Transverse colon (tissue), 4 donors: ENCODE measurements at regions not wholly inside any gene's neighbourhood (a gene's known extent, or its start where the extent isn't known, plus 50 kb on each side); places are given as distances from the start of the nearest gene placed in this dataset.

Experiments
- DNase-seq: peaks from one replicate; pipeline ENCODE4 v3.0.0-alpha.2; 2019
- H3K27ac ChIP-seq, 4 donors: fragments of 200-600 bp; sonication (generic); 2 replicates each; pipeline ENCODE4 v1.5.1; 2016 to 2018; ENCODE audit warnings: inconsistent platforms in 4 of 4
- H3K27me3 ChIP-seq: fragments of 200-600 bp; sonication (generic); 2 replicates; pipeline ENCODE4 v1.5.1; 2017; ENCODE audit warnings: inconsistent platforms
- H3K36me3 ChIP-seq, 4 donors: fragments of 200-600 bp; sonication (generic); 2 replicates each; pipeline ENCODE4 v1.5.1; 2017 to 2019; ENCODE audit warnings: inconsistent platforms in 4 of 4
- H3K4me1 ChIP-seq, 4 donors: fragments of 200-600 bp; sonication (generic); 2 replicates each; pipeline ENCODE4 v1.5.1; 2017 to 2020; ENCODE audit warnings: inconsistent platforms in 4 of 4
- H3K4me3 ChIP-seq, 4 donors: fragments of 200-600 bp; sonication (generic); 1 replicate in 1 of 4; 2 replicates in 3 of 4; pipeline versions ENCODE4 v1.5.1 to v1.6.1; 2017 to 2019; ENCODE audit warnings: inconsistent platforms in 4 of 4
- H3K9me3 ChIP-seq, 2 donors: fragments of 200-600 bp; sonication (generic); 2 replicates each; pipeline ENCODE4 v1.5.1; 2017 to 2019; ENCODE audit warnings: inconsistent platforms in 2 of 2
- CTCF ChIP-seq, 5 experiments: fragments of 200-600 bp in 3 of 5; fragments of 450-650 bp in 2 of 5; sonication (generic) in 3 of 5; IDR thresholded peaks; 1 replicate in 2 of 5; 2 replicates in 3 of 5; pipeline ENCODE4 v1.5.1; 2016 to 2017; ENCODE audit warnings: antibody characterized with exemption in 5 of 5, inconsistent platforms in 3 of 5, mild to moderate bottlenecking in 2 of 5, moderate library complexity in 1 of 5
- EP300 ChIP-seq: sonication (generic); formaldehyde crosslinking; IDR thresholded peaks from one replicate; pipeline ENCODE4 v1.6.1; 2017; ENCODE audit warnings: antibody characterized with exemption, low read depth
- POLR2A ChIP-seq: fragments of 450-650 bp; IDR thresholded peaks from one replicate; pipeline ENCODE4 v1.6.1; 2016; ENCODE audit warnings: antibody characterized with exemption, mild to moderate bottlenecking, moderate library complexity
- POLR2AphosphoS5 ChIP-seq, 3 donors: sonication (generic); formaldehyde crosslinking; IDR thresholded peaks; one replicate each; pipeline ENCODE4 v1.6.1; 2016; ENCODE audit warnings: antibody characterized with exemption in 3 of 3
- WGBS, 2 donors: methylation state at CpG; one replicate each; pipeline ENCODE4 v1.1.5; 2018; ENCODE audit warnings: low coverage in 1 of 2; 5-methylcytosine and 5-hydroxymethylcytosine counted together
- in situ Hi-C, 4 donors: fragments of 200-750 bp; cut with MboI; loops; one replicate each; pipeline versions ENCODE4 v1.15.0 to v1.15.1; 2017; ENCODE audit warnings: low sequenced_read_pairs in 3 of 4, low pct_ligation_motif_present in 1 of 4, low pct_unique_long_range_greater_than_20kb in 1 of 4
- intact Hi-C: fragments of 100-400 bp; cut with DNase I; formaldehyde crosslinking; loops from one replicate; pipeline ENCODE4 v1.15.1; 2023; ENCODE audit warnings: low total_unique reads

GRCh38 chr12:105937009-105937408 lies 201.7 kb downstream of the NUAK1 start:
- 75% methylated on average over 1 of the region's 1 CpG; no CpG with 5 or more reads in 1 of the 2 donors for WGBS, 2 donors
- no peak for DNase-seq
- Histone ChIP-seq H3K36me3 (no peaks in the 10 kb centered on the region), H3K9me3 (no peaks in the 10 kb centered on the region), H3K4me1 (peaks cover 0 to 3% (median 0%) of the 10 kb centered on the region in 4 donors), H3K27me3 (no peaks in the 10 kb centered on the region), H3K27ac (no peak overlapping the region), H3K4me3 (no peak overlapping the region)
- no peak for TF ChIP-seq CTCF (IDR thresholded peaks at IDR 0.05)
- no peak for TF ChIP-seq POLR2AphosphoS5 (IDR thresholded peaks at IDR 0.05)
- TF ChIP-seq EP300: no peak
- TF ChIP-seq POLR2A: no peak
- intact Hi-C loops (no loop called here), in situ Hi-C loops (no loop called here)

GRCh38 chr12:105939181-105939721 lies 199.5 kb downstream of the NUAK1 start:
- Histone ChIP-seq H3K9me3 (no peaks in the 10 kb centered on the region), H3K36me3 (no peaks in the 10 kb centered on the region), H3K4me1 (peaks cover 0 to 3% (median 0%) of the 10 kb centered on the region in 4 donors), H3K27me3 (no peaks in the 10 kb centered on the region), H3K4me3 (no peak overlapping the region), H3K27ac (no peak overlapping the region)
- 76 to 100% methylated on average over 1 to 3 of the region's 3 CpGs for WGBS, 2 donors
- in situ Hi-C loops: no loop called here
- TF ChIP-seq CTCF (IDR thresholded peaks at IDR 0.05) (no peak), POLR2AphosphoS5 (IDR thresholded peaks at IDR 0.05) (no peak), EP300 (no peak), POLR2A (no peak)
- intact Hi-C loops: no loop called here
- DNase-seq: no peak

- H3K36me3 ChIP-seq: no peaks in the 10 kb centered on the region
- intact Hi-C loops: no loop called here
- no peak overlapping the region for H3K4me3 ChIP-seq
- TF ChIP-seq CTCF (IDR thresholded peaks at IDR 0.05): no peak
- no peak for TF ChIP-seq POLR2AphosphoS5 (IDR thresholded peaks at IDR 0.05)
- no peak for TF ChIP-seq EP300
- TF ChIP-seq POLR2A: no peak
- in situ Hi-C loops: no loop called here
- WGBS, 2 donors: 38 to 44% methylated on average over 1 of the region's 1 CpG
- no peaks in the 10 kb centered on the region for H3K4me1 ChIP-seq
- H3K9me3 ChIP-seq: no peaks in the 10 kb centered on the region
- no peak overlapping the region for H3K27ac ChIP-seq
- no peaks in the 10 kb centered on the region for H3K27me3 ChIP-seq
- no peak for DNase-seq
Observed at GRCh38 chr12:105942281-105942680, 196.5 kb downstream of the NUAK1 start.

- Histone ChIP-seq H3K9me3 (no peaks in the 10 kb centered on the region), H3K27ac (no peak overlapping the region), H3K36me3 (no peaks in the 10 kb centered on the region), H3K4me3 (no peak overlapping the region), H3K4me1 (no peaks in the 10 kb centered on the region), H3K27me3 (no peaks in the 10 kb centered on the region)
- WGBS, 2 donors: 83 to 87% methylated on average over 1 of the region's 1 CpG
- no peak for DNase-seq
- in situ Hi-C loops (no loop called here), intact Hi-C loops (no loop called here)
- TF ChIP-seq CTCF (IDR thresholded peaks at IDR 0.05): no peak
- TF ChIP-seq POLR2A: no peak
- no peak for TF ChIP-seq EP300
- TF ChIP-seq POLR2AphosphoS5 (IDR thresholded peaks at IDR 0.05): no peak
Observed at GRCh38 chr12:105943525-105943924, 195.2 kb downstream of the NUAK1 start.
